IMR-90 (cell line): ENCODE measurements at regions not wholly inside any gene's neighbourhood (a gene's known extent, or its start where the extent isn't known, plus 50 kb on each side); places are given as distances from the start of the nearest gene placed in this dataset.
A peak's percentile ranks its signal among the peaks of the same experiment; 100 is the strongest.

Experiments
- ATAC-seq: fragments of 200-7000 bp; cut with Tn5 transposase; 2 replicates; pipeline ENCODE4 v1.9.1; 2020; ENCODE audit warnings: low read depth, mild to moderate bottlenecking, moderate library complexity
- BruUV-seq: library from RNA; stranded (reverse); fragments of 400-500 nt; replicated peaks from 2 replicates; lab custom pipeline; 2021; lab: Mats Ljungman, UMichigan
- CTCF ChIA-PET: fragments of 300-600 bp; formaldehyde crosslinking; extraction: SDS; loops from one replicate; lab custom pipeline; 2021; ENCODE audit warnings: antibody characterized with exemption; lab: Yijun Ruan, JAX
- POLR2A ChIA-PET: fragments of 300-600 bp; sonication (Branson Sonifier 250); formaldehyde crosslinking; loops from one replicate; lab custom pipeline; 2022; ENCODE audit warnings: antibody characterized with exemption; ENCODE audit not compliant: unreplicated experiment; lab: Charles Lee
- DNase-seq: peaks from one replicate; pipeline ENCODE4 v3.0.0; 2013
- H2AFZ ChIP-seq: replicated peaks from 2 replicates; pipeline ENCODE3; 2013; ENCODE audit warnings: low read length, mild to moderate bottlenecking; ENCODE audit not compliant: poor library complexity
- H2AK5ac ChIP-seq: 2 replicates; pipeline ENCODE4 v1.6.1; 2013; ENCODE audit warnings: low read depth, low read length, inconsistent platforms
- H2AK9ac ChIP-seq: replicated peaks from 2 replicates; pipeline ENCODE3; 2013; ENCODE audit warnings: mild to moderate bottlenecking, low read depth, low read length, moderate library complexity; ENCODE audit not compliant: poor library complexity
- H2BK120ac ChIP-seq: 2 replicates; pipeline ENCODE4 v1.6.1; 2013; ENCODE audit warnings: low read depth, low read length, inconsistent platforms
- H2BK15ac ChIP-seq: 3 replicates; pipeline ENCODE4 v1.6.1; 2013; ENCODE audit warnings: low read depth, low read length, inconsistent platforms
- H2BK20ac ChIP-seq: 2 replicates; pipeline ENCODE4 v1.6.1; 2013; ENCODE audit warnings: low read depth, mild to moderate bottlenecking, inconsistent platforms, low read length, moderate library complexity
- H2BK5ac ChIP-seq: 2 replicates; pipeline ENCODE4 v1.6.1; 2013; ENCODE audit warnings: mild to moderate bottlenecking, low read depth, low read length, inconsistent platforms; ENCODE audit not compliant: poor library complexity, severe bottlenecking
- H3K14ac ChIP-seq: replicated peaks from 2 replicates; pipeline ENCODE4 v1.6.1; 2013; ENCODE audit warnings: low read depth, low read length, inconsistent platforms
- H3K18ac ChIP-seq: 2 replicates; pipeline ENCODE4 v1.6.1; 2013; ENCODE audit warnings: low read depth, low read length, control low read depth
- H3K23ac ChIP-seq: 2 replicates; pipeline ENCODE4 v1.6.1; 2013; ENCODE audit warnings: low read depth, low read length, inconsistent platforms
- H3K27ac ChIP-seq: 2 replicates; pipeline ENCODE4 v1.5.1; 2013; ENCODE audit warnings: mild to moderate bottlenecking, control low read depth, low read length; ENCODE audit not compliant: insufficient read depth
- H3K27me3 ChIP-seq: 2 replicates; pipeline ENCODE4 v1.6.1; 2013; ENCODE audit warnings: low read length; ENCODE audit not compliant: control insufficient read depth, insufficient read depth
- H3K36me3 ChIP-seq: 2 replicates; pipeline ENCODE4 v1.6.1; 2013; ENCODE audit warnings: low read length, mixed read lengths; ENCODE audit not compliant: control insufficient read depth, insufficient read depth
- H3K4ac ChIP-seq: 2 replicates; pipeline ENCODE4 v1.6.1; 2013; ENCODE audit warnings: low read depth, low read length, inconsistent platforms
- H3K4me1 ChIP-seq: 2 replicates; pipeline ENCODE4 v1.6.1; 2013; ENCODE audit warnings: low read length, mixed read lengths; ENCODE audit not compliant: control insufficient read depth, insufficient read depth
- H3K4me2 ChIP-seq: 2 replicates; pipeline ENCODE4 v1.6.1; 2013; ENCODE audit warnings: low read depth, mild to moderate bottlenecking, control low read depth, low read length, moderate library complexity
- H3K4me3 ChIP-seq: 2 replicates; pipeline ENCODE4 v1.5.1; 2013; ENCODE audit warnings: low read depth, mild to moderate bottlenecking, control low read depth, low read length, moderate library complexity; ENCODE audit not compliant: insufficient read depth
- H3K56ac ChIP-seq: 2 replicates; pipeline ENCODE4 v1.6.1; 2013; ENCODE audit warnings: low read length, inconsistent platforms; ENCODE audit not compliant: insufficient read depth; ENCODE audit errors: extremely low read depth
- H3K79me1 ChIP-seq, 2 experiments: 2 replicates each; pipeline ENCODE4 v1.6.1; 2013; ENCODE audit warnings: low read length in 2 of 2, inconsistent platforms in 1 of 2, low read depth in 1 of 2
- H3K9ac ChIP-seq: 2 replicates; pipeline ENCODE4 v1.6.1; 2013; ENCODE audit warnings: low read depth, low read length, control low read depth
- H3K9me1 ChIP-seq: 2 replicates; pipeline ENCODE4 v1.6.1; 2013; ENCODE audit warnings: low read length, inconsistent platforms; ENCODE audit not compliant: insufficient read depth
- H3K9me3 ChIP-seq: 2 replicates; pipeline ENCODE4 v1.6.1; 2013; ENCODE audit warnings: low read length; ENCODE audit not compliant: control insufficient read depth, insufficient read depth
- H4K20me1 ChIP-seq: 2 replicates; pipeline ENCODE4 v1.6.1; 2013; ENCODE audit warnings: low read length, inconsistent platforms; ENCODE audit not compliant: insufficient read depth
- H4K5ac ChIP-seq: 2 replicates; pipeline ENCODE4 v1.6.1; 2013; ENCODE audit warnings: mild to moderate bottlenecking, low read depth, low read length, control low read depth
- H4K8ac ChIP-seq, 2 experiments: 2 replicates each; pipeline ENCODE4 v1.6.1; 2013; ENCODE audit warnings: low read depth in 2 of 2, low read length in 2 of 2, control low read depth in 1 of 2, inconsistent platforms in 1 of 2
- H4K91ac ChIP-seq: 2 replicates; pipeline ENCODE4 v1.6.1; 2013; ENCODE audit warnings: low read depth, low read length, inconsistent platforms; ENCODE audit not compliant: insufficient read depth
- ELK1 ChIP-seq: fragments of 150-350 bp; IDR thresholded peaks from 2 replicates; pipeline ENCODE4 v1.6.1; 2016; ENCODE audit warnings: low read depth, mild to moderate bottlenecking, low read length, moderate library complexity, borderline replicate concordance
- MAZ ChIP-seq: IDR thresholded peaks from 2 replicates; pipeline ENCODE4 v1.6.1; 2012; ENCODE audit warnings: low read depth, mild to moderate bottlenecking, low read length, improper control_type of control experiment, moderate library complexity, borderline replicate concordance
- NFE2L2 ChIP-seq: fragments of 150-350 bp; IDR thresholded peaks from 2 replicates; pipeline ENCODE4 v1.6.1; 2016; ENCODE audit warnings: low read depth, mild to moderate bottlenecking, low read length
- RFX5 ChIP-seq: IDR thresholded peaks from 2 replicates; pipeline ENCODE4 v1.8.0; 2012; ENCODE audit warnings: low read depth, mild to moderate bottlenecking, low read length, moderate library complexity
- WGBS, 2 experiments: methylation state at CpG; one replicate each; pipeline versions ENCODE4 v1.1.5 to v1.1.7; 2013; ENCODE audit warnings: missing lambda C conversion rate in 2 of 2; ENCODE audit not compliant: insufficient read length in 1 of 2; ENCODE audit errors: extremely low coverage in 2 of 2; 5-methylcytosine and 5-hydroxymethylcytosine counted together
- dilution Hi-C: fragments of 300-500 bp; cut with HindIII; formaldehyde crosslinking; loops from one replicate; pipeline ENCODE4 v1.14.3; 2018; ENCODE audit warnings: low sequenced_read_pairs; ENCODE audit not compliant: unreplicated experiment
- in situ Hi-C: fragments of 300-500 bp; cut with MboI; formaldehyde crosslinking; loops from 3 replicates; pipeline ENCODE4 v1.14.3; 2019; ENCODE audit warnings: low sequenced_read_pairs, inconsistent platforms, mixed read lengths
- intact Hi-C: fragments of 100-400 bp; cut with micrococcal nuclease; formaldehyde crosslinking; loops from 2 replicates; pipeline ENCODE4 v1.10.0; 2022

- intact Hi-C loops (loop anchor here (5.0 kb wide), 1 partner anchor 398 kb away; no protein-coding TSS in a partner anchor), in situ Hi-C loops (loop anchor here (5.0 to 10.0 kb wide), 3 partner anchors 378 to 996 kb away; no protein-coding TSS in a partner anchor), dilution Hi-C loops (no loop called here)
- WGBS, 2 experiments = 16% methylated on average over 5 of the region's 13 CpGs; no CpG with 5 or more reads in 1 of the 2 experiments
- Histone ChIP-seq H4K8ac (peak overlapping the region; percentile 66 to 88), H2BK20ac (peak overlapping the region; percentile 85), H3K4me3 (no peak overlapping the region), H4K91ac (peak overlapping the region; percentile 80), H3K27ac (peak overlapping the region; percentile 96), H2AK9ac (peak overlapping the region; percentile 89), H3K56ac (peak overlapping the region; percentile 72), H4K5ac (peak overlapping the region; percentile 89), H3K9ac (peak overlapping the region; percentile 50), H3K36me3 (no peaks in the 10 kb centered on the region), H2AFZ (peak overlapping the region; percentile 87), H3K23ac (peak overlapping the region; percentile 67), H3K14ac (peak overlapping the region; percentile 47), H3K79me1 (no peaks in the 10 kb centered on the region), H3K9me1 (peaks cover 11% of the 10 kb centered on the region), H3K18ac (peak overlapping the region; percentile 78), H3K9me3 (no peaks in the 10 kb centered on the region), H3K4ac (peak overlapping the region; percentile 84), H3K27me3 (no peaks in the 10 kb centered on the region), H3K4me2 (peak overlapping the region; percentile 28), H2BK120ac (peak overlapping the region; percentile 95), H4K20me1 (no peaks in the 10 kb centered on the region), H2AK5ac (peak overlapping the region; percentile 95), H2BK15ac (peak overlapping the region; percentile 94; the same call in 2 of the 3 replicates), H3K4me1 (peaks cover 22% of the 10 kb centered on the region), H2BK5ac (peak overlapping the region; percentile 95)
- DNase-seq (peak; percentile 81), ATAC-seq (peak; percentile 68)
- ChIA-PET POLR2A (no interaction called here), CTCF (interaction anchor here (0.6 to 0.7 kb wide), 2 partner anchors 13 to 104 kb away, joined by 3 read pairs; no protein-coding TSS in a partner anchor)
- no peak for TF ChIP-seq RFX5
- TF ChIP-seq NFE2L2 = peak; percentile 78; the same call in 1 of the 2 replicates
- peak; percentile 29; the same call in 1 of the 2 replicates for TF ChIP-seq MAZ
- no peak for TF ChIP-seq ELK1
- BruUV-seq = no TSS peak
Measured at GRCh38 chr1:29708796-29709703, 472.7 kb downstream of the PTPRU start.
